DND-41 (cell line): ENCODE measurements at regions not wholly inside any gene's neighbourhood (a gene's known extent, or its start where the extent isn't known, plus 50 kb on each side); places are given as distances from the start of the nearest gene placed in this dataset.

Source experiments
- ATAC-seq: fragments of 200-7000 bp; cut with Tn5 transposase; 3 replicates; pipeline ENCODE4 v1.9.1; 2021; ENCODE audit warnings: low read depth; ENCODE audit not compliant: insufficient read depth
- DNase-seq: peaks from one replicate; pipeline ENCODE4 v3.0.0-alpha.2; 2020
- H2AFZ ChIP-seq: 2 replicates; pipeline ENCODE4 v1.6.0; 2012; ENCODE audit warnings: low read depth, low read length
- H3K27ac ChIP-seq: 2 replicates; pipeline ENCODE4 v1.5.1; 2012; ENCODE audit warnings: low read length, inconsistent platforms
- H3K27me3 ChIP-seq: fragments of 200-600 bp; sonication (generic); 2 replicates; pipeline ENCODE4 v1.6.0; 2012; ENCODE audit warnings: low read length, mild to moderate bottlenecking, inconsistent platforms; ENCODE audit not compliant: insufficient read depth, poor library complexity
- H3K36me3 ChIP-seq: 2 replicates; pipeline ENCODE4 v1.5.1; 2012; ENCODE audit warnings: low read length, inconsistent platforms; ENCODE audit not compliant: insufficient read depth
- H3K4me1 ChIP-seq: 2 replicates; pipeline ENCODE4 v1.5.1; 2012; ENCODE audit warnings: mild to moderate bottlenecking, low read length; ENCODE audit not compliant: insufficient read depth
- H3K4me2 ChIP-seq: 2 replicates; pipeline ENCODE4 v1.6.0; 2012; ENCODE audit warnings: mild to moderate bottlenecking, moderate library complexity, low read length, inconsistent platforms; ENCODE audit not compliant: insufficient read depth
- H3K4me3 ChIP-seq, 2 experiments: fragments of 200-600 bp in 1 of 2; shearing (Covaris generic) in 1 of 2; 2 replicates each; pipeline ENCODE4 v1.5.1; 2012 to 2016; ENCODE audit warnings: inconsistent platforms in 2 of 2, low read length in 2 of 2, mild to moderate bottlenecking in 2 of 2, low read depth in 1 of 2, moderate library complexity in 1 of 2
- H3K79me2 ChIP-seq: 2 replicates; pipeline ENCODE4 v1.6.0; 2012; ENCODE audit warnings: low read length, inconsistent platforms; ENCODE audit not compliant: insufficient read depth
- H3K9ac ChIP-seq: 2 replicates; pipeline ENCODE4 v1.6.0; 2012; ENCODE audit warnings: low read depth, mild to moderate bottlenecking, inconsistent platforms, low read length, moderate library complexity
- H3K9me3 ChIP-seq: 2 replicates; pipeline ENCODE4 v1.5.1; 2012; ENCODE audit warnings: low read length, moderate library complexity, mild to moderate bottlenecking, inconsistent platforms; ENCODE audit not compliant: insufficient read depth, severe bottlenecking
- H4K20me1 ChIP-seq: 2 replicates; pipeline ENCODE4 v1.6.0; 2012; ENCODE audit warnings: low read length; ENCODE audit not compliant: insufficient read depth
- EZH2 ChIP-seq: IDR thresholded peaks from 3 replicates; pipeline ENCODE4 v1.6.1; 2012; ENCODE audit warnings: borderline replicate concordance, low read depth, mild to moderate bottlenecking, moderate library complexity, low read length, inconsistent platforms; ENCODE audit not compliant: severe bottlenecking
- TF ChIP-seq, protein P1 (sequence below): IDR thresholded peaks from 2 replicates; pipeline ENCODE4 v1.5.1; 2012; ENCODE audit warnings: borderline replicate concordance, low read length, moderate library complexity, mild to moderate bottlenecking; ENCODE audit not compliant: poor library complexity, severe bottlenecking; ENCODE audit errors: extremely low read depth

DNA sequence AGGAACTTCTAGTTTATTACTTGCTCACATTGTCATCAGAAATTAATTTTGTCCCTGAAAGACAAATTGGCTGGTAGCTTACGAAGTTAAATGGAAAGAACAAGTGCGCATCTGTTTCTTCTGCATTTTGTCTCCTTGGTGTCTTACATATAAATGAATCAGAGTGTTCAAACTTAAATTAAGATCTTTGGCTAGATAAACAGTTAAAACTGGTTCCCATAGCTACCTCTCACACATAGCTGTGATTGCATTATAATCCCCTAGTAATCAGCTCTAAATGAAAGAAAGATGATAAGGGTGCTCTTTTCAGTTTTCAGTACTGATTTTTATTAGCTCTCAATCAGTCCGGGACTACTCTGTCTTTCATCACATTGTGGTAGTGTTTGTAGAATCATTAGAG is 124.2 kb upstream of the LMO4 start:
- H3K4me3 ChIP-seq, result no peak overlapping the region
- H3K79me2 ChIP-seq, result no peaks in the 10 kb centered on the region
- no peak for TF ChIP-seq EZH2
- TF ChIP-seq, protein P1, sequence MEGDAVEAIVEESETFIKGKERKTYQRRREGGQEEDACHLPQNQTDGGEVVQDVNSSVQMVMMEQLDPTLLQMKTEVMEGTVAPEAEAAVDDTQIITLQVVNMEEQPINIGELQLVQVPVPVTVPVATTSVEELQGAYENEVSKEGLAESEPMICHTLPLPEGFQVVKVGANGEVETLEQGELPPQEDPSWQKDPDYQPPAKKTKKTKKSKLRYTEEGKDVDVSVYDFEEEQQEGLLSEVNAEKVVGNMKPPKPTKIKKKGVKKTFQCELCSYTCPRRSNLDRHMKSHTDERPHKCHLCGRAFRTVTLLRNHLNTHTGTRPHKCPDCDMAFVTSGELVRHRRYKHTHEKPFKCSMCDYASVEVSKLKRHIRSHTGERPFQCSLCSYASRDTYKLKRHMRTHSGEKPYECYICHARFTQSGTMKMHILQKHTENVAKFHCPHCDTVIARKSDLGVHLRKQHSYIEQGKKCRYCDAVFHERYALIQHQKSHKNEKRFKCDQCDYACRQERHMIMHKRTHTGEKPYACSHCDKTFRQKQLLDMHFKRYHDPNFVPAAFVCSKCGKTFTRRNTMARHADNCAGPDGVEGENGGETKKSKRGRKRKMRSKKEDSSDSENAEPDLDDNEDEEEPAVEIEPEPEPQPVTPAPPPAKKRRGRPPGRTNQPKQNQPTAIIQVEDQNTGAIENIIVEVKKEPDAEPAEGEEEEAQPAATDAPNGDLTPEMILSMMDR, result no peak
- H3K9me3 ChIP-seq, result no peaks in the 10 kb centered on the region
- no peak overlapping the region for H3K4me2 ChIP-seq
- ATAC-seq (no peak), DNase-seq (no peak)
- no peak overlapping the region for H2AFZ ChIP-seq
- no peak overlapping the region for H3K9ac ChIP-seq
- H3K27ac ChIP-seq, result no peak overlapping the region
- H3K36me3 ChIP-seq, result no peaks in the 10 kb centered on the region
- H4K20me1 ChIP-seq, result no peaks in the 10 kb centered on the region
- H3K4me1 ChIP-seq, result no peaks in the 10 kb centered on the region
- H3K27me3 ChIP-seq, result peaks cover 3% of the 10 kb centered on the region

DNA sequence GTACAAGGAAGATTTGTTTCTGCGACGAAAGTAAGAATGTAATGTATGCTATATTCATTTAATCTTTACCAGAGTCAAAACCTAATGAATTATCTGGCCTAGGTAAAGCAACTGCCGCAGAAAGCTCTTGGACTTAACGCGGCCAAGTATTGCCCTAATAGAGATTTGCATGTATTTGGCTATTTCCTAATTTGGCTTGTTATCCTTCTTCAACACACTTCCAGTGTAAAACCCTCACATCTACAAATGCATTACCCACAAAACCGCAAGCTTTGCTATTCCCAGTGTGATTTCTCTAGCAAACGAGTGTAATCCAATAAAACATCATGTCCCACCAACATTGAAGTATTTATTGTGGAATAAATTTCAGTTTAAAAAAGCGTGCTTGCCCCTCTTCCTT is 123.8 kb upstream of the LMO4 start:
- Histone ChIP-seq H3K4me1 (no peaks in the 10 kb centered on the region), H3K27ac (no peak overlapping the region), H4K20me1 (no peaks in the 10 kb centered on the region), H3K36me3 (no peaks in the 10 kb centered on the region), H3K4me2 (no peak overlapping the region), H3K9me3 (no peaks in the 10 kb centered on the region), H3K79me2 (no peaks in the 10 kb centered on the region), H3K4me3 (no peak overlapping the region), H3K27me3 (peaks cover 3% of the 10 kb centered on the region), H2AFZ (no peak overlapping the region), H3K9ac (no peak overlapping the region)
- DNase-seq (no peak), ATAC-seq (no peak)
- no peak for TF ChIP-seq EZH2
- TF ChIP-seq, protein P1, result no peak

DNA sequence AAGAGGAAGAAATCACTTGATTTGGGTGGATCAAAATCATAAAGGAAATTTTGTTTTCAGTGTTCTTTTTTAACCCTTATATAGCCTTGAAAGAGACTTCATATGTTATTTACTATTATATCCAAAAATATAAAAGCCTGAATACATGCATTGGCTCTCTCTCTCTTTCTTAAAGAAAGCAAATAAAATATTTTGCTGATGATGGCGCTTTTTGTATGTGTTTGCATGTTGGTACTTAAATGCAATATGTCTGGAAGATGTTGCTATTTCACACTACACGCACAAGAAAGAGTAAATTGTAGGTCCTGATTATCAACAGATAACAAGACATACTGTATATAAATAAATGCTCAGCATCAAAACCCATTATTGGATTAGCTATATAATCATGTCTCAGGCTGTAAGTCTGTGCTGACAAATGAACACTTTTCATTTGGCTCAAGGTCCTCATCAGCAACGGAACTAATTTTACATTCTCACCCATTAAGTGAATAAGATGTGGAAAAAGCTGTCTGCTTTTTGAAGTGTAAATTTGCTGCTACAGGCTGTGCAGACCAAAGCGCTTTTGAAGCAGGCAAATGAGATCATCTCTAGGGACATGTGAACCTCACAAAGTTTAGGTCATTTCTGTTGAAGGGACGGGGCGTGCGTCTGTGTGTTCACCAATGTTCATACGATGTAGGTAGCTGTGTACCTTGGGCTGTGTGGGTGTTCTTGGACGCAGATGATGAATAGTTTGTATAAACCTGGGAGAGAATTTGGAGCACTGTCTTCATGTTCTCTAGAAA is 122.4 kb upstream of the LMO4 start:
- Histone ChIP-seq H2AFZ (no peak overlapping the region), H3K9ac (no peak overlapping the region), H3K4me1 (no peaks in the 10 kb centered on the region), H3K4me2 (no peak overlapping the region), H3K27ac (no peak overlapping the region), H3K4me3 (no peak overlapping the region), H3K36me3 (no peaks in the 10 kb centered on the region), H4K20me1 (no peaks in the 10 kb centered on the region), H3K79me2 (no peaks in the 10 kb centered on the region), H3K27me3 (peaks cover 3% of the 10 kb centered on the region), H3K9me3 (no peaks in the 10 kb centered on the region)
- TF ChIP-seq, protein P1, result no peak
- no peak for TF ChIP-seq EZH2
- no peak for ATAC-seq
- no peak for DNase-seq
